IMR-90 (cell line): ENCODE measurements at regions not wholly inside any gene's neighbourhood (a gene's known extent, or its start where the extent isn't known, plus 50 kb on each side); places are given as distances from the start of the nearest gene placed in this dataset.

Experiments used
- ATAC-seq: fragments of 200-7000 bp; cut with Tn5 transposase; 2 replicates; pipeline ENCODE4 v1.9.1; 2020; ENCODE audit warnings: low read depth, mild to moderate bottlenecking, moderate library complexity
- BruUV-seq: library from RNA; stranded (reverse); fragments of 400-500 nt; replicated peaks from 2 replicates; lab custom pipeline; 2021; lab: Mats Ljungman, UMichigan
- CTCF ChIA-PET: fragments of 300-600 bp; formaldehyde crosslinking; extraction: SDS; loops from one replicate; lab custom pipeline; 2021; ENCODE audit warnings: antibody characterized with exemption; lab: Yijun Ruan, JAX
- POLR2A ChIA-PET: fragments of 300-600 bp; sonication (Branson Sonifier 250); formaldehyde crosslinking; loops from one replicate; lab custom pipeline; 2022; ENCODE audit warnings: antibody characterized with exemption; ENCODE audit not compliant: unreplicated experiment; lab: Charles Lee
- DNase-seq: peaks from one replicate; pipeline ENCODE4 v3.0.0; 2013
- H2AFZ ChIP-seq: replicated peaks from 2 replicates; pipeline ENCODE3; 2013; ENCODE audit warnings: low read length, mild to moderate bottlenecking; ENCODE audit not compliant: poor library complexity
- H2AK5ac ChIP-seq: 2 replicates; pipeline ENCODE4 v1.6.1; 2013; ENCODE audit warnings: low read depth, low read length, inconsistent platforms
- H2AK9ac ChIP-seq: replicated peaks from 2 replicates; pipeline ENCODE3; 2013; ENCODE audit warnings: mild to moderate bottlenecking, low read depth, low read length, moderate library complexity; ENCODE audit not compliant: poor library complexity
- H2BK120ac ChIP-seq: 2 replicates; pipeline ENCODE4 v1.6.1; 2013; ENCODE audit warnings: low read depth, low read length, inconsistent platforms
- H2BK15ac ChIP-seq: 3 replicates; pipeline ENCODE4 v1.6.1; 2013; ENCODE audit warnings: low read depth, low read length, inconsistent platforms
- H2BK20ac ChIP-seq: 2 replicates; pipeline ENCODE4 v1.6.1; 2013; ENCODE audit warnings: low read depth, mild to moderate bottlenecking, inconsistent platforms, low read length, moderate library complexity
- H2BK5ac ChIP-seq: 2 replicates; pipeline ENCODE4 v1.6.1; 2013; ENCODE audit warnings: mild to moderate bottlenecking, low read depth, low read length, inconsistent platforms; ENCODE audit not compliant: poor library complexity, severe bottlenecking
- H3K14ac ChIP-seq: replicated peaks from 2 replicates; pipeline ENCODE4 v1.6.1; 2013; ENCODE audit warnings: low read depth, low read length, inconsistent platforms
- H3K18ac ChIP-seq: 2 replicates; pipeline ENCODE4 v1.6.1; 2013; ENCODE audit warnings: low read depth, low read length, control low read depth
- H3K23ac ChIP-seq: 2 replicates; pipeline ENCODE4 v1.6.1; 2013; ENCODE audit warnings: low read depth, low read length, inconsistent platforms
- H3K27ac ChIP-seq: 2 replicates; pipeline ENCODE4 v1.5.1; 2013; ENCODE audit warnings: mild to moderate bottlenecking, control low read depth, low read length; ENCODE audit not compliant: insufficient read depth
- H3K27me3 ChIP-seq: 2 replicates; pipeline ENCODE4 v1.6.1; 2013; ENCODE audit warnings: low read length; ENCODE audit not compliant: control insufficient read depth, insufficient read depth
- H3K36me3 ChIP-seq: 2 replicates; pipeline ENCODE4 v1.6.1; 2013; ENCODE audit warnings: low read length, mixed read lengths; ENCODE audit not compliant: control insufficient read depth, insufficient read depth
- H3K4ac ChIP-seq: 2 replicates; pipeline ENCODE4 v1.6.1; 2013; ENCODE audit warnings: low read depth, low read length, inconsistent platforms
- H3K4me1 ChIP-seq: 2 replicates; pipeline ENCODE4 v1.6.1; 2013; ENCODE audit warnings: low read length, mixed read lengths; ENCODE audit not compliant: control insufficient read depth, insufficient read depth
- H3K4me2 ChIP-seq: 2 replicates; pipeline ENCODE4 v1.6.1; 2013; ENCODE audit warnings: low read depth, mild to moderate bottlenecking, control low read depth, low read length, moderate library complexity
- H3K4me3 ChIP-seq: 2 replicates; pipeline ENCODE4 v1.5.1; 2013; ENCODE audit warnings: low read depth, mild to moderate bottlenecking, control low read depth, low read length, moderate library complexity; ENCODE audit not compliant: insufficient read depth
- H3K56ac ChIP-seq: 2 replicates; pipeline ENCODE4 v1.6.1; 2013; ENCODE audit warnings: low read length, inconsistent platforms; ENCODE audit not compliant: insufficient read depth; ENCODE audit errors: extremely low read depth
- H3K79me1 ChIP-seq, 2 experiments: 2 replicates each; pipeline ENCODE4 v1.6.1; 2013; ENCODE audit warnings: low read length in 2 of 2, inconsistent platforms in 1 of 2, low read depth in 1 of 2
- H3K9ac ChIP-seq: 2 replicates; pipeline ENCODE4 v1.6.1; 2013; ENCODE audit warnings: low read depth, low read length, control low read depth
- H3K9me1 ChIP-seq: 2 replicates; pipeline ENCODE4 v1.6.1; 2013; ENCODE audit warnings: low read length, inconsistent platforms; ENCODE audit not compliant: insufficient read depth
- H3K9me3 ChIP-seq: 2 replicates; pipeline ENCODE4 v1.6.1; 2013; ENCODE audit warnings: low read length; ENCODE audit not compliant: control insufficient read depth, insufficient read depth
- H4K20me1 ChIP-seq: 2 replicates; pipeline ENCODE4 v1.6.1; 2013; ENCODE audit warnings: low read length, inconsistent platforms; ENCODE audit not compliant: insufficient read depth
- H4K5ac ChIP-seq: 2 replicates; pipeline ENCODE4 v1.6.1; 2013; ENCODE audit warnings: mild to moderate bottlenecking, low read depth, low read length, control low read depth
- H4K8ac ChIP-seq, 2 experiments: 2 replicates each; pipeline ENCODE4 v1.6.1; 2013; ENCODE audit warnings: low read depth in 2 of 2, low read length in 2 of 2, control low read depth in 1 of 2, inconsistent platforms in 1 of 2
- H4K91ac ChIP-seq: 2 replicates; pipeline ENCODE4 v1.6.1; 2013; ENCODE audit warnings: low read depth, low read length, inconsistent platforms; ENCODE audit not compliant: insufficient read depth
- CEBPB ChIP-seq: IDR thresholded peaks from 2 replicates; pipeline ENCODE4 v1.6.1; 2012; ENCODE audit warnings: low read depth, low read length, improper control_type of control experiment
- ELK1 ChIP-seq: fragments of 150-350 bp; IDR thresholded peaks from 2 replicates; pipeline ENCODE4 v1.6.1; 2016; ENCODE audit warnings: low read depth, mild to moderate bottlenecking, low read length, moderate library complexity, borderline replicate concordance
- MAZ ChIP-seq: IDR thresholded peaks from 2 replicates; pipeline ENCODE4 v1.6.1; 2012; ENCODE audit warnings: low read depth, mild to moderate bottlenecking, low read length, improper control_type of control experiment, moderate library complexity, borderline replicate concordance
- RFX5 ChIP-seq: IDR thresholded peaks from 2 replicates; pipeline ENCODE4 v1.8.0; 2012; ENCODE audit warnings: low read depth, mild to moderate bottlenecking, low read length, moderate library complexity
- SMC3 ChIP-seq: fragments of 150-350 bp; IDR thresholded peaks from 2 replicates; pipeline ENCODE4 v1.6.1; 2016; ENCODE audit warnings: low read depth, mild to moderate bottlenecking, antibody characterized with exemption, low read length, moderate library complexity
- USF2 ChIP-seq: fragments of 150-350 bp; IDR thresholded peaks from 2 replicates; pipeline ENCODE4 v1.6.1; 2017; ENCODE audit warnings: mild to moderate bottlenecking, antibody characterized with exemption, low read length, low read depth
- dilution Hi-C: fragments of 300-500 bp; cut with HindIII; formaldehyde crosslinking; loops from one replicate; pipeline ENCODE4 v1.14.3; 2018; ENCODE audit warnings: low sequenced_read_pairs; ENCODE audit not compliant: unreplicated experiment
- in situ Hi-C: fragments of 300-500 bp; cut with MboI; formaldehyde crosslinking; loops from 3 replicates; pipeline ENCODE4 v1.14.3; 2019; ENCODE audit warnings: low sequenced_read_pairs, inconsistent platforms, mixed read lengths
- intact Hi-C: fragments of 100-400 bp; cut with micrococcal nuclease; formaldehyde crosslinking; loops from 2 replicates; pipeline ENCODE4 v1.10.0; 2022

- no peaks in the 10 kb centered on the region for H3K9me3 ChIP-seq
- dilution Hi-C loops: no loop called here
These were observed 223.1 kb upstream of the PAPPA start for GRCh38 chr9:115930472-115930871.

More at GRCh38 chr9:115930472-115930871, 223.1 kb upstream of the PAPPA start:
- ATAC-seq (peak; percentile 29; the same call in 1 of the 2 replicates), DNase-seq (peak; percentile 33)
- Histone ChIP-seq H3K27me3 (no peaks in the 10 kb centered on the region), H3K4me1 (peaks cover 3% of the 10 kb centered on the region), H4K8ac (peak overlapping the region; percentile 41 to 45), H3K18ac (peak overlapping the region; percentile 83), H3K4me3 (no peak overlapping the region), H2BK15ac (peak overlapping the region; percentile 95; the same call in 2 of the 3 replicates), H2BK20ac (peak overlapping the region; percentile 83), H2BK120ac (peak overlapping the region; percentile 92), H3K9ac (no peak overlapping the region), H3K56ac (no peak overlapping the region), H4K91ac (peak overlapping the region; percentile 79), H3K79me1 (0 out of 4 replicates have a peak, but pooled peaks cover 0 to 2% of the 10 kb centered on the region in 2 experiments), H2AK5ac (peak overlapping the region; percentile 27; the same call in 1 of the 2 replicates), H3K36me3 (no peaks in the 10 kb centered on the region), H2AFZ (no peak overlapping the region), H3K9me1 (peaks cover 5% of the 10 kb centered on the region; the same call in 1 of the 2 replicates), H3K14ac (peak overlapping the region; percentile 61), H3K27ac (no peak overlapping the region), H4K5ac (peak overlapping the region; percentile 36), H2BK5ac (peak overlapping the region; percentile 25), H3K4ac (peak overlapping the region; percentile 80), H3K4me2 (no peak overlapping the region), H3K23ac (peak overlapping the region; percentile 18; the same call in 1 of the 2 replicates), H2AK9ac (no peak overlapping the region), H4K20me1 (no peaks in the 10 kb centered on the region)
- BruUV-seq: no TSS peak
- POLR2A ChIA-PET: no interaction called here
- CTCF ChIA-PET: interaction anchor here (1.1 kb wide), 1 partner anchor 14 kb away, joined by 3 read pairs; no protein-coding TSS in a partner anchor
- TF ChIP-seq USF2 (no peak), ELK1 (no peak), RFX5 (no peak), MAZ (no peak), SMC3 (no peak), CEBPB (0 out of 2 replicates have a peak, but pooled peaks have one; percentile 9)
- in situ Hi-C loops (no loop called here), intact Hi-C loops (no loop called here)
